ENCODE measurements at regions not wholly inside any gene's neighbourhood (a gene's known extent, or its start where the extent isn't known, plus 50 kb on each side); places are given as distances from the start of the nearest gene placed in this dataset.

GRCh38 chr3:117928836-117929235 lies 1105.8 kb downstream of the IGSF11 start:
- no peak overlapping the region for H3K9ac ChIP-seq (ENCODE audit: extremely low read depth, low read length, poor library complexity, severe bottlenecking)
- Mint-ChIP-seq H3K9me3 (no peaks in the 10 kb centered on the region), H3K4me1 (no peaks in the 10 kb centered on the region), H3K27ac (no peak overlapping the region), H3K36me3 (ENCODE audit: low read depth) (no peaks in the 10 kb centered on the region), H3K27me3 (ENCODE audit: insufficient read depth) (no peaks in the 10 kb centered on the region), H3K4me3 (no peak overlapping the region)
- no peak overlapping the region for H3K27ac ChIP-seq (ENCODE audit: low read depth, low read length)
- no peak overlapping the region for H3K4me3 ChIP-seq (ENCODE audit: low read length)
- H3K9me3 ChIP-seq (ENCODE audit: control insufficient read depth, low read length) = no peaks in the 10 kb centered on the region
- H3K4me1 ChIP-seq (ENCODE audit: control insufficient read depth, insufficient read depth, low read length) = no peaks in the 10 kb centered on the region
- DNase-seq = no peak
- no peak for TF ChIP-seq CTCF (conservative IDR thresholded peaks at IDR 0.05)
- no peaks in the 10 kb centered on the region for H3K27me3 ChIP-seq (ENCODE audit: control insufficient read depth, insufficient read depth, low read length, poor library complexity, severe bottlenecking)
- H3K36me3 ChIP-seq (ENCODE audit: control insufficient read depth, insufficient read depth, low read length) = no peaks in the 10 kb centered on the region

GRCh38 chr3:117932441-117932840 lies 1102.2 kb downstream of the IGSF11 start:
- Histone ChIP-seq H3K9me3 (ENCODE audit: control insufficient read depth, low read length) (no peaks in the 10 kb centered on the region), H3K27ac (ENCODE audit: low read depth, low read length) (no peak overlapping the region), H3K27me3 (ENCODE audit: control insufficient read depth, insufficient read depth, low read length, poor library complexity, severe bottlenecking) (no peaks in the 10 kb centered on the region), H3K4me1 (ENCODE audit: control insufficient read depth, insufficient read depth, low read length) (no peaks in the 10 kb centered on the region), H3K4me3 (ENCODE audit: low read length) (no peak overlapping the region), H3K9ac (ENCODE audit: extremely low read depth, low read length, poor library complexity, severe bottlenecking) (no peak overlapping the region), H3K36me3 (ENCODE audit: control insufficient read depth, insufficient read depth, low read length) (no peaks in the 10 kb centered on the region)
- Mint-ChIP-seq H3K27ac (no peak overlapping the region), H3K36me3 (ENCODE audit: low read depth) (no peaks in the 10 kb centered on the region), H3K9me3 (no peaks in the 10 kb centered on the region), H3K27me3 (ENCODE audit: insufficient read depth) (no peaks in the 10 kb centered on the region), H3K4me3 (no peak overlapping the region), H3K4me1 (no peaks in the 10 kb centered on the region)
- no peak for DNase-seq
- TF ChIP-seq CTCF (conservative IDR thresholded peaks at IDR 0.05) = no peak

- H3K27me3 Mint-ChIP-seq (ENCODE audit: insufficient read depth) = no peaks in the 10 kb centered on the region
These were observed 1098.5 kb downstream of the IGSF11 start for GRCh38 chr3:117936159-117936558.

More at GRCh38 chr3:117936159-117936558, 1098.5 kb downstream of the IGSF11 start:
- Mint-ChIP-seq H3K27ac (no peak overlapping the region), H3K36me3 (ENCODE audit: low read depth) (no peaks in the 10 kb centered on the region), H3K4me1 (peaks cover 6% of the 10 kb centered on the region), H3K9me3 (no peaks in the 10 kb centered on the region), H3K4me3 (no peak overlapping the region)
- no peaks in the 10 kb centered on the region for H3K9me3 ChIP-seq (ENCODE audit: control insufficient read depth, low read length)
- no peak overlapping the region for H3K9ac ChIP-seq (ENCODE audit: extremely low read depth, low read length, poor library complexity, severe bottlenecking)
- no peak for TF ChIP-seq CTCF (conservative IDR thresholded peaks at IDR 0.05)
- H3K27ac ChIP-seq (ENCODE audit: low read depth, low read length) = no peak overlapping the region
- no peaks in the 10 kb centered on the region for H3K36me3 ChIP-seq (ENCODE audit: control insufficient read depth, insufficient read depth, low read length)
- no peaks in the 10 kb centered on the region for H3K4me1 ChIP-seq (ENCODE audit: control insufficient read depth, insufficient read depth, low read length)
- no peaks in the 10 kb centered on the region for H3K27me3 ChIP-seq (ENCODE audit: control insufficient read depth, insufficient read depth, low read length, poor library complexity, severe bottlenecking)
- WGBS, 2 experiments (ENCODE audit: insufficient coverage in 1 of 2, insufficient read length in 1 of 2) = 93 to 97% methylated on average over 3 to 4 of the region's 4 CpGs
- no peak for DNase-seq
- no peak overlapping the region for H3K4me3 ChIP-seq (ENCODE audit: low read length)

Data from endodermal cell (in vitro differentiated cells).